ENCODE measurements at regions not wholly inside any gene's neighbourhood (a gene's known extent, or its start where the extent isn't known, plus 50 kb on each side); places are given as distances from the start of the nearest gene placed in this dataset.

GRCh38 chr2:161488879-161489278, 72.8 kb downstream of the TBR1 start:
- TF ChIP-seq POLR2A (IDR thresholded peaks at IDR 0.05) (no peak), CTCF (IDR thresholded peaks at IDR 0.05 in 4 of 5, conservative IDR thresholded peaks at IDR 0.05 in 1 of 5) (no peak)

Data from gastrocnemius medialis (tissue), 4 donors.